Fibroblast of lung (primary cell): ENCODE measurements at regions not wholly inside any gene's neighbourhood (a gene's known extent, or its start where the extent isn't known, plus 50 kb on each side); places are given as distances from the start of the nearest gene placed in this dataset.

ENCODE experiments used
- DNase-seq, 2 donors: peaks; one replicate each; pipeline versions ENCODE4 v3.0.0 to v3.0.0-alpha.2; 2010; ENCODE audit warnings: low read depth in 2 of 2
- H2AFZ ChIP-seq: 2 replicates; pipeline ENCODE4 v1.5.1; 2012; ENCODE audit warnings: low read length, control low read depth, inconsistent platforms
- H3K27ac ChIP-seq: 2 replicates; pipeline ENCODE4 v1.5.1; 2011; ENCODE audit warnings: low read length, control low read depth; ENCODE audit not compliant: insufficient read depth
- H3K27me3 ChIP-seq: 2 replicates; pipeline ENCODE4 v1.5.1; 2011; ENCODE audit warnings: mild to moderate bottlenecking, low read length; ENCODE audit not compliant: control insufficient read depth, insufficient read depth
- H3K36me3 ChIP-seq: 2 replicates; pipeline ENCODE4 v1.5.1; 2011; ENCODE audit warnings: low read length; ENCODE audit not compliant: control insufficient read depth, insufficient read depth
- H3K4me1 ChIP-seq: 2 replicates; pipeline ENCODE4 v1.5.1; 2011; ENCODE audit warnings: low read length; ENCODE audit not compliant: control insufficient read depth, insufficient read depth; ENCODE audit errors: extremely low read depth
- H3K4me2 ChIP-seq: 2 replicates; pipeline ENCODE4 v1.5.1; 2011; ENCODE audit warnings: low read length, control low read depth; ENCODE audit not compliant: insufficient read depth; ENCODE audit errors: extremely low read depth
- H3K4me3 ChIP-seq, 4 experiments: fragments of 200-600 bp in 1 of 4; sonication (generic) in 1 of 4; replicated peaks in 1 of 4; 2 replicates each; pipeline ENCODE4 v1.5.1; 2011 to 2016; ENCODE audit warnings: low read length in 4 of 4, low read depth in 3 of 4, mild to moderate bottlenecking in 3 of 4, control low read depth in 2 of 4, inconsistent platforms in 1 of 4, mixed read lengths in 1 of 4; ENCODE audit not compliant: insufficient read depth in 1 of 4; ENCODE audit errors: control extremely low read depth in 1 of 4
- H3K79me2 ChIP-seq: 2 replicates; pipeline ENCODE4 v1.5.1; 2012; ENCODE audit warnings: mild to moderate bottlenecking, low read length, inconsistent platforms; ENCODE audit not compliant: control insufficient read depth, insufficient read depth
- H3K9ac ChIP-seq: 2 replicates; pipeline ENCODE4 v1.5.1; 2011; ENCODE audit warnings: mild to moderate bottlenecking, low read length, control low read depth; ENCODE audit not compliant: insufficient read depth
- H3K9me3 ChIP-seq: 2 replicates; pipeline ENCODE4 v1.5.1; 2012; ENCODE audit warnings: low read depth, low read length; ENCODE audit not compliant: control insufficient read depth, insufficient read depth
- H4K20me1 ChIP-seq: 2 replicates; pipeline ENCODE4 v1.5.1; 2011; ENCODE audit warnings: low read length; ENCODE audit not compliant: control insufficient read depth, insufficient read depth; ENCODE audit errors: extremely low read depth
- EZH2 ChIP-seq: IDR thresholded peaks from 2 replicates; pipeline ENCODE4 v1.5.1; 2012; ENCODE audit warnings: low read length, control low read depth, mild to moderate bottlenecking; ENCODE audit errors: missing control alignments
- TF ChIP-seq, protein P1 (sequence below), 2 donors: IDR thresholded peaks in 1 of 2; conservative IDR thresholded peaks in 1 of 2; 1 replicate in 1 of 2; 2 replicates in 1 of 2; pipeline ENCODE4 v1.5.1; 2011 to 2012; ENCODE audit warnings: low read length in 2 of 2, control low read depth in 1 of 2, inconsistent platforms in 1 of 2, low read depth in 1 of 2, mild to moderate bottlenecking in 1 of 2

DNA sequence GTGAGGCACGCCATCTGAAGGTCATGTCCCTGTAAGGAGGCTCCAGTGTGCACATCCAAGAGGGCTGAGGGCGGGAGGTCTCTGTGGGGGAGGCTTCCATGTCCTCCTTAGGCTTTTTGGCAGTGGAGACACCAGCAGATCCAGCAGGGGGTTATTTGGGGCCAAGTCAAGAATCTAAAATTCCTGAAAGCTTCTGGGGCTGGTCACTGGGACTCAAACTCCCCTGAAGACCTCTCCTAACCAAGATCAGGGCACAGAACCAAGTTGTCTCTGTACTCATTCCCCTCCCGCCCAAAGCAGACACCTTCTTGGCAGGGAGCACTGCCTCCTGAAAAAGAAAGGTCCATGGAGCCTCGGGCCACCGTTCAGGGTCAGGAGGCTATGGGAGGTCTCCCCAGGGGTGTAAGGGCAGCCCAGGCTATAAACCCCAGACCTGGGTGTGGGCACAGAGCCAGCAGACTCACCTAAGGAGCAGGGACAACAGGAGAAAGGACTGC lies 127.4 kb upstream of the ADRA1B start:
- H2AFZ ChIP-seq, result no peak overlapping the region
- H3K27ac ChIP-seq, result no peak overlapping the region
- no peak overlapping the region for H3K4me2 ChIP-seq
- no peaks in the 10 kb centered on the region for H3K36me3 ChIP-seq
- no peaks in the 10 kb centered on the region for H4K20me1 ChIP-seq
- no peak overlapping the region for H3K4me3 ChIP-seq
- H3K79me2 ChIP-seq, result no peaks in the 10 kb centered on the region
- H3K9me3 ChIP-seq, result no peaks in the 10 kb centered on the region
- TF ChIP-seq, protein P1, sequence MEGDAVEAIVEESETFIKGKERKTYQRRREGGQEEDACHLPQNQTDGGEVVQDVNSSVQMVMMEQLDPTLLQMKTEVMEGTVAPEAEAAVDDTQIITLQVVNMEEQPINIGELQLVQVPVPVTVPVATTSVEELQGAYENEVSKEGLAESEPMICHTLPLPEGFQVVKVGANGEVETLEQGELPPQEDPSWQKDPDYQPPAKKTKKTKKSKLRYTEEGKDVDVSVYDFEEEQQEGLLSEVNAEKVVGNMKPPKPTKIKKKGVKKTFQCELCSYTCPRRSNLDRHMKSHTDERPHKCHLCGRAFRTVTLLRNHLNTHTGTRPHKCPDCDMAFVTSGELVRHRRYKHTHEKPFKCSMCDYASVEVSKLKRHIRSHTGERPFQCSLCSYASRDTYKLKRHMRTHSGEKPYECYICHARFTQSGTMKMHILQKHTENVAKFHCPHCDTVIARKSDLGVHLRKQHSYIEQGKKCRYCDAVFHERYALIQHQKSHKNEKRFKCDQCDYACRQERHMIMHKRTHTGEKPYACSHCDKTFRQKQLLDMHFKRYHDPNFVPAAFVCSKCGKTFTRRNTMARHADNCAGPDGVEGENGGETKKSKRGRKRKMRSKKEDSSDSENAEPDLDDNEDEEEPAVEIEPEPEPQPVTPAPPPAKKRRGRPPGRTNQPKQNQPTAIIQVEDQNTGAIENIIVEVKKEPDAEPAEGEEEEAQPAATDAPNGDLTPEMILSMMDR (conservative IDR thresholded peaks at IDR 0.05 in 1 of 2, IDR thresholded peaks at IDR 0.05 in 1 of 2; ENCODE audit: low read depth in 1 of 2, low read length in 2 of 2), result no peak
- no peak for TF ChIP-seq EZH2
- peaks cover 3% of the 10 kb centered on the region for H3K4me1 ChIP-seq
- no peak for DNase-seq
- no peaks in the 10 kb centered on the region for H3K27me3 ChIP-seq
- H3K9ac ChIP-seq, result no peak overlapping the region

DNA sequence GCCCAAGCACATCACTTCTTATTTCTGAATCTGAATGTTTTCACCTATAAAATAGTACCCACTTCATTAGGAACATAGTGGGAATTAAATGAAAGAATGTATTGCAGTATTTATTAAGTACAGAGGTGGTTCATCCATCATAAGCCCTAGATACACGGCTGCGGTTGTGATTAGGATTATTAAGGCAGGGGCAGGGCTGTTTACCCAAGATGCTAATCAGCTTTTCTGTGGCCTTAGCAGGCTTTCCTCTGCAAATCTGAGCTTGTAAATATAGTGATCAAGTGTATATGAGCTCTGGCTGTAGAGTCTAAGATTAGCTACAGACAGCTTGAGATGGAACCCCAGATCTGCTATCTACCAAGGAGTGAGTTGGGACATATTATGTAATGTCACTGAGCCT lies 124.1 kb upstream of the ADRA1B start:
- DNase-seq, result no peak
- Histone ChIP-seq H3K4me3 (no peak overlapping the region), H4K20me1 (no peaks in the 10 kb centered on the region), H3K4me2 (no peak overlapping the region), H3K9me3 (no peaks in the 10 kb centered on the region), H3K36me3 (no peaks in the 10 kb centered on the region), H3K4me1 (peaks cover 1% of the 10 kb centered on the region), H3K27ac (no peak overlapping the region), H3K79me2 (no peaks in the 10 kb centered on the region), H2AFZ (no peak overlapping the region), H3K9ac (no peak overlapping the region), H3K27me3 (no peaks in the 10 kb centered on the region)
- TF ChIP-seq, protein P1 (conservative IDR thresholded peaks at IDR 0.05 in 1 of 2, IDR thresholded peaks at IDR 0.05 in 1 of 2; ENCODE audit: low read depth in 1 of 2, low read length in 2 of 2), result no peak
- no peak for TF ChIP-seq EZH2

- Histone ChIP-seq H3K36me3 (no peaks in the 10 kb centered on the region), H3K9me3 (no peaks in the 10 kb centered on the region), H4K20me1 (no peaks in the 10 kb centered on the region), H3K4me1 (no peaks in the 10 kb centered on the region), H2AFZ (no peak overlapping the region), H3K4me3 (no peak overlapping the region), H3K27ac (no peak overlapping the region), H3K4me2 (no peak overlapping the region), H3K27me3 (no peaks in the 10 kb centered on the region), H3K9ac (no peak overlapping the region), H3K79me2 (no peaks in the 10 kb centered on the region)
- TF ChIP-seq, protein P1 (conservative IDR thresholded peaks at IDR 0.05 in 1 of 2, IDR thresholded peaks at IDR 0.05 in 1 of 2; ENCODE audit: low read depth in 1 of 2, low read length in 2 of 2), result no peak
- no peak for TF ChIP-seq EZH2
- no peak for DNase-seq
These were observed 118.9 kb upstream of the ADRA1B start for GRCh38 chr5:159797261-159797970.
